SK-N-SH treated with all-trans-retinoic acid at 6 μM for 48 hours (cell line): ENCODE measurements at regions not wholly inside any gene's neighbourhood (a gene's known extent, or its start where the extent isn't known, plus 50 kb on each side); places are given as distances from the start of the nearest gene placed in this dataset.

Experiments
- ATAC-seq: fragments of 200-7000 bp; cut with Tn5 transposase; 3 replicates; pipeline ENCODE4 v1.9.1; 2020; ENCODE audit warnings: mild to moderate bottlenecking, moderate library complexity
- ARNTL ChIP-seq: fragments of 450-650 bp; formaldehyde crosslinking; IDR thresholded peaks from 2 replicates; pipeline ENCODE4 v1.5.0; 2020; ENCODE audit warnings: low read depth, mild to moderate bottlenecking, moderate library complexity, borderline replicate concordance
- BACH2 ChIP-seq: fragments of 250-450 bp; sonication (Bioruptor Pico); IDR thresholded peaks from 2 replicates; pipeline ENCODE4 v1.9.0; 2021; ENCODE audit warnings: mild to moderate bottlenecking, borderline replicate concordance
- CREB5 ChIP-seq: fragments of 250-450 bp; sonication (Bioruptor Pico); IDR thresholded peaks from 2 replicates; pipeline ENCODE4 v1.5.1; 2020; ENCODE audit warnings: low read depth, mild to moderate bottlenecking, moderate library complexity
- CSRNP3 ChIP-seq: fragments of 250-450 bp; sonication (Bioruptor Pico); IDR thresholded peaks from 2 replicates; pipeline ENCODE4 v1.5.1; 2021; ENCODE audit warnings: mild to moderate bottlenecking, moderate library complexity
- ESRRG ChIP-seq: fragments of 250-450 bp; sonication (Bioruptor Pico); IDR thresholded peaks from 2 replicates; pipeline ENCODE4 v1.6.1; 2021; ENCODE audit warnings: mild to moderate bottlenecking
- GLIS3 ChIP-seq: fragments of 250-450 bp; sonication (Bioruptor Pico); IDR thresholded peaks from 2 replicates; pipeline ENCODE4 v1.5.0; 2020; ENCODE audit warnings: mild to moderate bottlenecking, moderate library complexity
- ISL1 ChIP-seq: fragments of 250-450 bp; sonication (Bioruptor Pico); IDR thresholded peaks from 2 replicates; pipeline ENCODE4 v2.1.2; 2022; ENCODE audit warnings: mild to moderate bottlenecking, moderate library complexity
- OSR1 ChIP-seq: fragments of 250-450 bp; sonication (Bioruptor Pico); IDR thresholded peaks from 2 replicates; pipeline ENCODE4 v1.8.0; 2022; ENCODE audit warnings: moderate library complexity, mild to moderate bottlenecking, inconsistent platforms
- POU6F1 ChIP-seq: fragments of 250-450 bp; sonication (Bioruptor Pico); IDR thresholded peaks from 2 replicates; pipeline ENCODE4 v1.8.0; 2021; ENCODE audit warnings: low read depth, mild to moderate bottlenecking, moderate library complexity, borderline replicate concordance
- PPARA ChIP-seq: fragments of 250-450 bp; sonication (Bioruptor Pico); IDR thresholded peaks from 2 replicates; pipeline ENCODE4 v1.5.0; 2020; ENCODE audit warnings: mild to moderate bottlenecking, borderline replicate concordance
- RARB ChIP-seq: fragments of 250-450 bp; sonication (Bioruptor Pico); IDR thresholded peaks from 2 replicates; pipeline ENCODE4 v1.8.0; 2021; ENCODE audit warnings: mild to moderate bottlenecking, moderate library complexity
- SNAI2 ChIP-seq: fragments of 250-450 bp; sonication (Bioruptor Pico); IDR thresholded peaks from 2 replicates; pipeline ENCODE4 v1.5.0; 2020; ENCODE audit warnings: mild to moderate bottlenecking, moderate library complexity
- TCF4 ChIP-seq: fragments of 250-450 bp; sonication (Bioruptor Pico); IDR thresholded peaks from 2 replicates; pipeline ENCODE4 v1.8.0; 2021; ENCODE audit warnings: mild to moderate bottlenecking, moderate library complexity, borderline replicate concordance
- TOX ChIP-seq: fragments of 250-450 bp; sonication (Bioruptor Pico); IDR thresholded peaks from 2 replicates; pipeline ENCODE4 v1.8.0; 2021; ENCODE audit warnings: mild to moderate bottlenecking, moderate library complexity, borderline replicate concordance
- ZC3H10 ChIP-seq: fragments of 250-450 bp; sonication (Bioruptor Pico); IDR thresholded peaks from 2 replicates; pipeline ENCODE4 v1.5.1; 2021; ENCODE audit warnings: mild to moderate bottlenecking, moderate library complexity
- ZFP30 ChIP-seq: fragments of 450-650 bp; formaldehyde crosslinking; IDR thresholded peaks from 2 replicates; pipeline ENCODE4 v1.5.0; 2022; ENCODE audit warnings: mild to moderate bottlenecking, moderate library complexity
- ZNF565 ChIP-seq: fragments of 450-650 bp; formaldehyde crosslinking; conservative IDR thresholded peaks from 2 replicates; pipeline ENCODE4 v1.5.0; 2020; ENCODE audit warnings: low read depth, mild to moderate bottlenecking, moderate library complexity
- ZNF70 ChIP-seq: fragments of 450-650 bp; formaldehyde crosslinking; IDR thresholded peaks from 2 replicates; pipeline ENCODE4 v1.5.0; 2020; ENCODE audit warnings: mild to moderate bottlenecking, moderate library complexity
- ZNF8 ChIP-seq: fragments of 450-650 bp; formaldehyde crosslinking; IDR thresholded peaks from 2 replicates; pipeline ENCODE4 v1.5.0; 2020; ENCODE audit warnings: mild to moderate bottlenecking, moderate library complexity
- TF ChIP-seq, protein P1 (sequence below): fragments of 250-450 bp; sonication (Bioruptor Pico); IDR thresholded peaks from 2 replicates; pipeline ENCODE4 v1.5.0; 2020; ENCODE audit warnings: mild to moderate bottlenecking, moderate library complexity

DNA sequence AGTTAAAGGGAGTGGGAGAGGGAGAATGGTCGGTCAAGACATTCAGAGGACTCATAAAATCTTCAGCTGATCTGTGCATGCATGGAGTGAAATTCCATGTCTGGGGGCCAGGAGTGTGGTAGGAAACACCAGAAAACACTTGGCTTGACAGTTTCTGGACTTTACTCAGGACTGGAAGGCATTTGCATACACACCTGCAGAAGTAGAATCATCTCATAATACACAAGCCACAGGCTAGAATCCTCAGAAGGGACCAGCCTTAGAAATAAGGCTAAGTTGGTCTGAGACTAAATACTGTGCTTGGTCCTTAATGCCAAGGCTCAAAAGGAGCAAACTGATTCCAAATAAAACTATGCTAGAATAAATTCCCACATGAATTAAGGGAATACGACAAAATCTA, 328.1 kb upstream of the KITLG start:
- TF ChIP-seq ZFP30 (CRISPR knock-in tag) = no peak
- TF ChIP-seq PPARA (CRISPR knock-in tag) = no peak
- TF ChIP-seq BACH2 (CRISPR knock-in tag) = no peak
- no peak for TF ChIP-seq ARNTL
- no peak for TF ChIP-seq ZNF70 (CRISPR knock-in tag)
- TF ChIP-seq SNAI2 (CRISPR knock-in tag) = no peak
- no peak for TF ChIP-seq CSRNP3 (CRISPR knock-in tag)
- TF ChIP-seq TCF4 (CRISPR knock-in tag) = no peak
- TF ChIP-seq CREB5 = no peak
- TF ChIP-seq GLIS3 (CRISPR knock-in tag) = no peak
- TF ChIP-seq ZC3H10 (CRISPR knock-in tag) = no peak
- TF ChIP-seq, protein P1, sequence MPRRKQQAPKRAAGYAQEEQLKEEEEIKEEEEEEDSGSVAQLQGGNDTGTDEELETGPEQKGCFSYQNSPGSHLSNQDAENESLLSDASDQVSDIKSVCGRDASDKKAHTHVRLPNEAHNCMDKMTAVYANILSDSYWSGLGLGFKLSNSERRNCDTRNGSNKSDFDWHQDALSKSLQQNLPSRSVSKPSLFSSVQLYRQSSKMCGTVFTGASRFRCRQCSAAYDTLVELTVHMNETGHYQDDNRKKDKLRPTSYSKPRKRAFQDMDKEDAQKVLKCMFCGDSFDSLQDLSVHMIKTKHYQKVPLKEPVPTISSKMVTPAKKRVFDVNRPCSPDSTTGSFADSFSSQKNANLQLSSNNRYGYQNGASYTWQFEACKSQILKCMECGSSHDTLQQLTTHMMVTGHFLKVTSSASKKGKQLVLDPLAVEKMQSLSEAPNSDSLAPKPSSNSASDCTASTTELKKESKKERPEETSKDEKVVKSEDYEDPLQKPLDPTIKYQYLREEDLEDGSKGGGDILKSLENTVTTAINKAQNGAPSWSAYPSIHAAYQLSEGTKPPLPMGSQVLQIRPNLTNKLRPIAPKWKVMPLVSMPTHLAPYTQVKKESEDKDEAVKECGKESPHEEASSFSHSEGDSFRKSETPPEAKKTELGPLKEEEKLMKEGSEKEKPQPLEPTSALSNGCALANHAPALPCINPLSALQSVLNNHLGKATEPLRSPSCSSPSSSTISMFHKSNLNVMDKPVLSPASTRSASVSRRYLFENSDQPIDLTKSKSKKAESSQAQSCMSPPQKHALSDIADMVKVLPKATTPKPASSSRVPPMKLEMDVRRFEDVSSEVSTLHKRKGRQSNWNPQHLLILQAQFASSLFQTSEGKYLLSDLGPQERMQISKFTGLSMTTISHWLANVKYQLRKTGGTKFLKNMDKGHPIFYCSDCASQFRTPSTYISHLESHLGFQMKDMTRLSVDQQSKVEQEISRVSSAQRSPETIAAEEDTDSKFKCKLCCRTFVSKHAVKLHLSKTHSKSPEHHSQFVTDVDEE (CRISPR knock-in tag) = no peak
- no peak for TF ChIP-seq OSR1
- TF ChIP-seq POU6F1 (CRISPR knock-in tag) = no peak
- ATAC-seq = no peak

DNA sequence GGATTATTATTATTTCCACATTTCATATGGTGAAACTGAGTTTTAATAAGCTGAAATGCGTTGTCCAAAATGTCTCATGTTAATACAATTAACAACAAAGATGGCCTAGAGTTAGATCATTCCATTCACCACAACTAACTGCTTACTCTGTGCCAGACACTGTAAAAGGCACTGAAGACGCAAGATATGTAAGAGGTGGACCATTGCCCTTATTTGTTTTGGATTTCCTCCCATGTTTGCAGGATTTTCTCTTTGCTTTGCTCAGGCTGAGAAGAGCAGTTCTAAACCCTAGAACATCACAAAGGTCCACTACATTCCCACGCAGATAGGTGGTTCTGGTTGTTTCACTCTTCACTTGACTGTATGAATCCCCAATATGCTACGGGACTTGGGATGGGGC, 324.4 kb upstream of the KITLG start:
- no peak for TF ChIP-seq SNAI2 (CRISPR knock-in tag)
- no peak for ATAC-seq

- no peak for ATAC-seq
- TF ChIP-seq TOX (CRISPR knock-in tag) (no peak), POU6F1 (CRISPR knock-in tag) (no peak), OSR1 (no peak), ISL1 (CRISPR knock-in tag) (no peak), ZNF565 (CRISPR knock-in tag) (no peak), ZNF8 (CRISPR knock-in tag) (no peak), ESRRG (CRISPR knock-in tag) (no peak), ZNF70 (CRISPR knock-in tag) (no peak), ZFP30 (CRISPR knock-in tag) (no peak), RARB (no peak)
- TF ChIP-seq, protein P1 (CRISPR knock-in tag) = no peak
Measured at GRCh38 chr12:88903333-88903732, 323.1 kb upstream of the KITLG start.
